ENCODE measurements at regions not wholly inside any gene's neighbourhood (a gene's known extent, or its start where the extent isn't known, plus 50 kb on each side); places are given as distances from the start of the nearest gene placed in this dataset.

GRCh38 chr7:116443646-116444045 is 55.9 kb upstream of the CAV2 start:
- ATAC-seq, result no peak
- Histone ChIP-seq H3K36me3 (no peaks in the 10 kb centered on the region), H3K4me1 (peaks cover 0 to 62% (median 9%) of the 10 kb centered on the region in 3 donors), H3K27ac (peak overlapping the region; percentile 18 to 64 (median 59)), H3K4me3 (no peak overlapping the region), H3K27me3 (no peaks in the 10 kb centered on the region), H3K9me3 (no peaks in the 10 kb centered on the region)
- 83 to 87% methylated on average over 3 of the region's 3 CpGs for WGBS, 2 donors (ENCODE audit: low coverage in 1 of 2)
- no peak for TF ChIP-seq POLR2AphosphoS5 (IDR thresholded peaks at IDR 0.05)
- TF ChIP-seq CTCF (IDR thresholded peaks at IDR 0.05), result no peak
- no peak for TF ChIP-seq EP300 (IDR thresholded peaks at IDR 0.05)
- no peak for TF ChIP-seq POLR2A (IDR thresholded peaks at IDR 0.05)

GRCh38 chr7:116445447-116446211 is 53.9 kb upstream of the CAV2 start:
- TF ChIP-seq POLR2AphosphoS5 (IDR thresholded peaks at IDR 0.05) (no peak), EP300 (IDR thresholded peaks at IDR 0.05) (no peak), POLR2A (IDR thresholded peaks at IDR 0.05) (no peak), CTCF (IDR thresholded peaks at IDR 0.05) (no peak)
- Histone ChIP-seq H3K27ac (peak overlapping the region in 3 of 4 donors; percentile 5 to 77 (median 64)), H3K27me3 (no peaks in the 10 kb centered on the region), H3K36me3 (no peaks in the 10 kb centered on the region), H3K4me3 (no peak overlapping the region), H3K9me3 (no peaks in the 10 kb centered on the region), H3K4me1 (peaks cover 0 to 74% (median 15%) of the 10 kb centered on the region in 3 donors)
- 65 to 74% methylated on average over 6 of the region's 6 CpGs for WGBS, 2 donors (ENCODE audit: low coverage in 1 of 2)
- no peak for ATAC-seq

GRCh38 chr7:116446212-116446855 is 53.2 kb upstream of the CAV2 start:
- TF ChIP-seq CTCF (IDR thresholded peaks at IDR 0.05) (no peak), POLR2AphosphoS5 (IDR thresholded peaks at IDR 0.05) (peak; percentile 15), POLR2A (IDR thresholded peaks at IDR 0.05) (no peak), EP300 (IDR thresholded peaks at IDR 0.05) (no peak)
- H3K4me1 ChIP-seq, result peaks cover 0 to 68% (median 15%) of the 10 kb centered on the region in 3 donors
- no peaks in the 10 kb centered on the region for H3K36me3 ChIP-seq
- H3K27ac ChIP-seq, result peak overlapping the region; percentile 5 to 77 (median 60)
- H3K9me3 ChIP-seq, result no peaks in the 10 kb centered on the region
- no peaks in the 10 kb centered on the region for H3K27me3 ChIP-seq
- 53 to 56% methylated on average over 3 to 5 of the region's 5 CpGs for WGBS, 2 donors (ENCODE audit: low coverage in 1 of 2)
- peak; percentile 52 for ATAC-seq
- no peak overlapping the region for H3K4me3 ChIP-seq

- Histone ChIP-seq H3K27me3 (no peaks in the 10 kb centered on the region), H3K36me3 (no peaks in the 10 kb centered on the region), H3K9me3 (no peaks in the 10 kb centered on the region), H3K4me1 (peaks cover 0 to 60% (median 13%) of the 10 kb centered on the region in 3 donors), H3K4me3 (no peak overlapping the region), H3K27ac (peak overlapping the region; percentile 56 to 77 (median 62))
- TF ChIP-seq CTCF (IDR thresholded peaks at IDR 0.05) (no peak), EP300 (IDR thresholded peaks at IDR 0.05) (no peak), POLR2AphosphoS5 (IDR thresholded peaks at IDR 0.05) (no peak), POLR2A (IDR thresholded peaks at IDR 0.05) (no peak)
- ATAC-seq, result no peak
- WGBS, 2 donors (ENCODE audit: low coverage in 1 of 2), result 31 to 43% methylated on average over 2 of the region's 2 CpGs
These were observed 52.1 kb upstream of the CAV2 start for GRCh38 chr7:116447436-116447835.
